ENCODE measurements at regions not wholly inside any gene's neighbourhood (a gene's known extent, or its start where the extent isn't known, plus 50 kb on each side); places are given as distances from the start of the nearest gene placed in this dataset.

DNA sequence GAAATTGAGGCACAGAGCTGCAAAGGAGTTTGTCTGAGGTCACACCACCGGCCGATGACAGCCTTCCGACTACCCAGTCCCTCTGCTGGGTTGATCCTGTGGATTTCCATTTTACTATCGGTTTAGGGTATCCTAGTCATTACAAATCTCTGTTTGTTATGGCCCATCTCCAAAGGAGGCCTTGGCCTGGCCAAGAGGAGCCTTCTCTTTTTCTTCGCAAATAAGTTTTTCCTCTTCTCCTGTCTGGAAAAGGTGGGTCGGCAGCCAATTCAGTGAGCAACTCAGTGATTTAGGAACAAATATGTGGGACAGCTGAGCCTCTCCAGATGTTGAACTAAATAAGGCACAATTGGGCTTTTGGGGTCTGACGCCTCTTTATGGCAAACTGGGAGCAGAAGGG, 169.2 kb upstream of the RBPJ start:
- no peak overlapping the region for H3K4me3 ChIP-seq (replicated peaks; ENCODE audit: insufficient read depth, low read length)
- no peak for TF ChIP-seq SPI1 (IDR thresholded peaks at IDR 0.05; ENCODE audit: borderline replicate concordance, low read depth)
- no peaks in the 10 kb centered on the region for H3K27me3 ChIP-seq (ENCODE audit: insufficient read depth, poor library complexity, severe bottlenecking)
- no peak overlapping the region for H3K27ac ChIP-seq (replicated peaks)
- DNase-seq (ENCODE audit: low read depth in 1 of 2, low spot score in 1 of 2), result no peak

DNA sequence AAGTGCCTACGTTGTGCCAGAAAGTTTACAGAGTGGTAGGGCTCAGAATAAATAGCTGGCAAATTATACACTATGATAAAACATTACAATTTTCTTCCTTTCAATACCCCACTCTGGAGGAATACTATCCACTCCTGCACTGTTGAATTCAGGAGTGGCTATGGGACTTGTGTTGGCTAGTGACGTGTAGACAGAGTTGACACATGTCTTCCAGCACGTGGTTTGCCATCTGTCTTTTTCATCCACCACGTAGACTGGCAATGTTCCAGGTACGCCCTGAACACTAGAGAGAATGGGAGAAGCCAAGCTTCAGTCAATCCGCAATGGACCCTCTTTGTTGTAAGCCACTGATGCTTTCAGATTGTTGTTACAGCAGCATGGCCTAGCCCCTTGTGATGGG, 168.8 kb upstream of the RBPJ start:
- Histone ChIP-seq H3K4me3 (replicated peaks; ENCODE audit: insufficient read depth, low read length) (no peak overlapping the region), H3K27ac (replicated peaks) (no peak overlapping the region), H3K27me3 (ENCODE audit: insufficient read depth, poor library complexity, severe bottlenecking) (no peaks in the 10 kb centered on the region)
- no peak for TF ChIP-seq POLR2AphosphoS5 (IDR thresholded peaks at IDR 0.05; ENCODE audit: low read depth)
- TF ChIP-seq, protein P1, sequence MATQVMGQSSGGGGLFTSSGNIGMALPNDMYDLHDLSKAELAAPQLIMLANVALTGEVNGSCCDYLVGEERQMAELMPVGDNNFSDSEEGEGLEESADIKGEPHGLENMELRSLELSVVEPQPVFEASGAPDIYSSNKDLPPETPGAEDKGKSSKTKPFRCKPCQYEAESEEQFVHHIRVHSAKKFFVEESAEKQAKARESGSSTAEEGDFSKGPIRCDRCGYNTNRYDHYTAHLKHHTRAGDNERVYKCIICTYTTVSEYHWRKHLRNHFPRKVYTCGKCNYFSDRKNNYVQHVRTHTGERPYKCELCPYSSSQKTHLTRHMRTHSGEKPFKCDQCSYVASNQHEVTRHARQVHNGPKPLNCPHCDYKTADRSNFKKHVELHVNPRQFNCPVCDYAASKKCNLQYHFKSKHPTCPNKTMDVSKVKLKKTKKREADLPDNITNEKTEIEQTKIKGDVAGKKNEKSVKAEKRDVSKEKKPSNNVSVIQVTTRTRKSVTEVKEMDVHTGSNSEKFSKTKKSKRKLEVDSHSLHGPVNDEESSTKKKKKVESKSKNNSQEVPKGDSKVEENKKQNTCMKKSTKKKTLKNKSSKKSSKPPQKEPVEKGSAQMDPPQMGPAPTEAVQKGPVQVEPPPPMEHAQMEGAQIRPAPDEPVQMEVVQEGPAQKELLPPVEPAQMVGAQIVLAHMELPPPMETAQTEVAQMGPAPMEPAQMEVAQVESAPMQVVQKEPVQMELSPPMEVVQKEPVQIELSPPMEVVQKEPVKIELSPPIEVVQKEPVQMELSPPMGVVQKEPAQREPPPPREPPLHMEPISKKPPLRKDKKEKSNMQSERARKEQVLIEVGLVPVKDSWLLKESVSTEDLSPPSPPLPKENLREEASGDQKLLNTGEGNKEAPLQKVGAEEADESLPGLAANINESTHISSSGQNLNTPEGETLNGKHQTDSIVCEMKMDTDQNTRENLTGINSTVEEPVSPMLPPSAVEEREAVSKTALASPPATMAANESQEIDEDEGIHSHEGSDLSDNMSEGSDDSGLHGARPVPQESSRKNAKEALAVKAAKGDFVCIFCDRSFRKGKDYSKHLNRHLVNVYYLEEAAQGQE (IDR thresholded peaks at IDR 0.05; ENCODE audit: insufficient replicate concordance, low read depth), result no peak
- TF ChIP-seq, protein P2, sequence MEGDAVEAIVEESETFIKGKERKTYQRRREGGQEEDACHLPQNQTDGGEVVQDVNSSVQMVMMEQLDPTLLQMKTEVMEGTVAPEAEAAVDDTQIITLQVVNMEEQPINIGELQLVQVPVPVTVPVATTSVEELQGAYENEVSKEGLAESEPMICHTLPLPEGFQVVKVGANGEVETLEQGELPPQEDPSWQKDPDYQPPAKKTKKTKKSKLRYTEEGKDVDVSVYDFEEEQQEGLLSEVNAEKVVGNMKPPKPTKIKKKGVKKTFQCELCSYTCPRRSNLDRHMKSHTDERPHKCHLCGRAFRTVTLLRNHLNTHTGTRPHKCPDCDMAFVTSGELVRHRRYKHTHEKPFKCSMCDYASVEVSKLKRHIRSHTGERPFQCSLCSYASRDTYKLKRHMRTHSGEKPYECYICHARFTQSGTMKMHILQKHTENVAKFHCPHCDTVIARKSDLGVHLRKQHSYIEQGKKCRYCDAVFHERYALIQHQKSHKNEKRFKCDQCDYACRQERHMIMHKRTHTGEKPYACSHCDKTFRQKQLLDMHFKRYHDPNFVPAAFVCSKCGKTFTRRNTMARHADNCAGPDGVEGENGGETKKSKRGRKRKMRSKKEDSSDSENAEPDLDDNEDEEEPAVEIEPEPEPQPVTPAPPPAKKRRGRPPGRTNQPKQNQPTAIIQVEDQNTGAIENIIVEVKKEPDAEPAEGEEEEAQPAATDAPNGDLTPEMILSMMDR (IDR thresholded peaks at IDR 0.05; ENCODE audit: insufficient read depth, low read length), result no peak
- no peak for TF ChIP-seq SPI1 (IDR thresholded peaks at IDR 0.05; ENCODE audit: borderline replicate concordance, low read depth)
- TF ChIP-seq GABPA (IDR thresholded peaks at IDR 0.05; ENCODE audit: low read depth), result no peak
- no peak for DNase-seq (ENCODE audit: low read depth in 1 of 2, low spot score in 1 of 2)

DNA sequence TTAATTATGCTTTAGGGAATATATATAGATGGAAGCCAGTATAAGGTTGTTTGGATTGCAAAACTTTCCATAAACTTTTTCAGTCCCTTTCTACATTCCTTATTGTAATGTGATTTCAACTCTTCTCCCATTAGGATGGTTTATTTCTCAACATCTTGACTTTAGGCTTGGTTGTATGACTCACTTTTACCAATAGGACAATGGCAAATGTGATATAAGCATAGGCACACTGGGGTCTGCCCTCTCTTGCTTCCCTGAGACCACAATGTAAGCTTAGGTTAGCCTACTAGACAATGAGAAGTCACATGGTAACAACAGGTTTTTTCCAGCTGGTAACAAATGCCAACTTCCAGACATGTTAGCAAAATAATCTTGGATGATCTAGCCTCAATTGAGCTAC, 163.3 kb upstream of the RBPJ start:
- Histone ChIP-seq H3K27me3 (ENCODE audit: insufficient read depth, poor library complexity, severe bottlenecking) (no peaks in the 10 kb centered on the region), H3K4me3 (replicated peaks; ENCODE audit: insufficient read depth, low read length) (no peak overlapping the region), H3K27ac (replicated peaks) (no peak overlapping the region)
- DNase-seq (ENCODE audit: low read depth in 1 of 2, low spot score in 1 of 2), result no peak
- TF ChIP-seq POLR2AphosphoS5 (IDR thresholded peaks at IDR 0.05; ENCODE audit: low read depth) (no peak), GABPA (IDR thresholded peaks at IDR 0.05; ENCODE audit: low read depth) (no peak), SPI1 (IDR thresholded peaks at IDR 0.05; ENCODE audit: borderline replicate concordance, low read depth) (no peak)
- TF ChIP-seq, protein P2 (IDR thresholded peaks at IDR 0.05; ENCODE audit: insufficient read depth, low read length), result no peak
- TF ChIP-seq, protein P1 (IDR thresholded peaks at IDR 0.05; ENCODE audit: insufficient replicate concordance, low read depth), result no peak

DNA sequence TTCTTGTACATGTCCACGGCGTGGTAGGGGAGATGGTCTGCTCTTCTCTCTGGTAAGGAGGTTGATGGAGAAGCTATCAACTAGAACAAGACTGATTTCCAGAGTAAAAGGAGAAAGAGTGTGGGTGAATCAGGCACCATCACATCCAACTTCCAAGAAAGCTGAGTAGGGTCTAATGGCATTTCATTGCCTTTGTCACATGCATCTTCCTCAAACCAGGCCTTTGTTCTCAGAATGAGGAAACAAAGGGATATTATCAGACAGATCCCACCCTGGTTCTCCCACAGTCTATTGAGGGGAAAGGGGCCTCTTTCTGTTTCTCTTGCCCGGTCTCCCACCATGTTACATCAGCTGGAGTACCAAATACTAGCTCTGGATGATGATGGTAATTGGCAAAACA, 160.2 kb upstream of the RBPJ start:
- TF ChIP-seq, protein P1 (IDR thresholded peaks at IDR 0.05; ENCODE audit: insufficient replicate concordance, low read depth), result no peak
- TF ChIP-seq POLR2AphosphoS5 (IDR thresholded peaks at IDR 0.05; ENCODE audit: low read depth), result no peak
- TF ChIP-seq, protein P2 (IDR thresholded peaks at IDR 0.05; ENCODE audit: insufficient read depth, low read length), result no peak
- no peak for TF ChIP-seq SPI1 (IDR thresholded peaks at IDR 0.05; ENCODE audit: borderline replicate concordance, low read depth)
- TF ChIP-seq GABPA (IDR thresholded peaks at IDR 0.05; ENCODE audit: low read depth), result no peak

More for the DNA sequence above, 160.2 kb upstream of the RBPJ start:
- no peak overlapping the region for H3K27ac ChIP-seq (replicated peaks)
- DNase-seq (ENCODE audit: low read depth in 1 of 2, low spot score in 1 of 2), result no peak
- no peaks in the 10 kb centered on the region for H3K27me3 ChIP-seq (ENCODE audit: insufficient read depth, poor library complexity, severe bottlenecking)
- H3K4me3 ChIP-seq (replicated peaks; ENCODE audit: insufficient read depth, low read length), result no peak overlapping the region

All from HL-60 (cell line).